ENCODE measurements at regions not wholly inside any gene's neighbourhood (a gene's known extent, or its start where the extent isn't known, plus 50 kb on each side); places are given as distances from the start of the nearest gene placed in this dataset.

DNA sequence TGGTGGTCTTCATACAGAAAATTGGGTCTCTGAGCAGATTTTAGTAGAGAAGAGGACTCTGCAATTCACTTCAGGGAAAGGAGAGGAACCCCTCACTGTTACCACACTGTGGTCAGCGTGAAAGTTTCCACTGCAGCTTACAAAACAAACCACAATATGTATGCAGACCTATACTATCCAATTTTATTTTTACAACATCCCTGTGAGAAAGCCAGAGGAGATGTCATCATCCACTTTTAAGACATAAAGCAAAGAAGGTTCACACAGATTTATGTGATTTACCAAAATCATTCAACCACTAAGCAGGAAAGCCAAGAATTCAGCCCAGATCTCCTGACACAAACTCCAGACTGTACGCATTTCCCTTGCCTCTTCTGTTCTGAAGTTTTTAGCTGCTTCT is 442.4 kb downstream of the FRK start:
- H3K4me3 ChIP-seq (ENCODE audit: low read depth, low read length) = no peak overlapping the region
- TF ChIP-seq, protein P1, sequence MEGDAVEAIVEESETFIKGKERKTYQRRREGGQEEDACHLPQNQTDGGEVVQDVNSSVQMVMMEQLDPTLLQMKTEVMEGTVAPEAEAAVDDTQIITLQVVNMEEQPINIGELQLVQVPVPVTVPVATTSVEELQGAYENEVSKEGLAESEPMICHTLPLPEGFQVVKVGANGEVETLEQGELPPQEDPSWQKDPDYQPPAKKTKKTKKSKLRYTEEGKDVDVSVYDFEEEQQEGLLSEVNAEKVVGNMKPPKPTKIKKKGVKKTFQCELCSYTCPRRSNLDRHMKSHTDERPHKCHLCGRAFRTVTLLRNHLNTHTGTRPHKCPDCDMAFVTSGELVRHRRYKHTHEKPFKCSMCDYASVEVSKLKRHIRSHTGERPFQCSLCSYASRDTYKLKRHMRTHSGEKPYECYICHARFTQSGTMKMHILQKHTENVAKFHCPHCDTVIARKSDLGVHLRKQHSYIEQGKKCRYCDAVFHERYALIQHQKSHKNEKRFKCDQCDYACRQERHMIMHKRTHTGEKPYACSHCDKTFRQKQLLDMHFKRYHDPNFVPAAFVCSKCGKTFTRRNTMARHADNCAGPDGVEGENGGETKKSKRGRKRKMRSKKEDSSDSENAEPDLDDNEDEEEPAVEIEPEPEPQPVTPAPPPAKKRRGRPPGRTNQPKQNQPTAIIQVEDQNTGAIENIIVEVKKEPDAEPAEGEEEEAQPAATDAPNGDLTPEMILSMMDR (IDR thresholded peaks at IDR 0.05; ENCODE audit: low read depth, low read length) = no peak

DNA sequence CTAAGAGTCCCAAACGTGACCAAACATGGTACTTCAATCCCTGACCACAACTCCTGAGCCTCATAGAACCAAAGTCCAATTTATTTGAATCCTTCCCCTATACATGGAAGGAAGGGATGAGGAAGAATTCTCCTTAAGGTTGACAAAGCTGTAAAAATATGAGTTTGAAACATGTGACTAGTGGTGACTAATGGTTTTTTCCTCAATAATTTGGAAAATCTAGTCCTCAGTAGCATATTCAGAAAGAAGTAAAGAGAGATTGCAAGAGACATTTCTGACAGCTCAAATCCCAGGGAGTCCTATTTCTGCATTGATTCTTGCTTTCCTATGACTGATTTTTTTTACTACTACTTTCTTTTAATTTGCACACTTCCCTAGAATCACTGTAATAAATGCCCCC is 443.7 kb downstream of the FRK start:
- no peak overlapping the region for H3K4me3 ChIP-seq (ENCODE audit: low read depth, low read length)
- TF ChIP-seq, protein P1 (IDR thresholded peaks at IDR 0.05; ENCODE audit: low read depth, low read length) = no peak

DNA sequence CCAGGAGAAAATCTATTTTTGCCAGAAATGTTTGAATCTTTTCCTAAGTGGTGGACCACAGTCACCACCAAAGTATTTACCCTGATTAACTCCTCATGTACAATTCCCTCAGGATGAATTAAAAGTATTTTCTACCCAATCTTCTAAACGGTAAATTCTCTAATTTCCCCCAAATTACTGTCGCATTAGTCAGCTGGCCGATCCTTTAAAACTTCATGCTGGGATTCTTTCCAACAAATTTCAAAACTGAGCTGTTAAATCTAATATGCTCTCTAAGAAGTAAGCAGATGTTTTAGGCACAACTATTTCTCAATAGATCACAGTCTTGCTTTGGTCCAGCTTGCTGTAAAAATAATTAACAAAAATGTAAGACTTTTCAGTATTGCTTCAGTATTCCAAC is 447.2 kb downstream of the FRK start:
- no peak overlapping the region for H3K4me3 ChIP-seq (ENCODE audit: low read depth, low read length)
- TF ChIP-seq, protein P1 (IDR thresholded peaks at IDR 0.05; ENCODE audit: low read depth, low read length) = no peak

DNA sequence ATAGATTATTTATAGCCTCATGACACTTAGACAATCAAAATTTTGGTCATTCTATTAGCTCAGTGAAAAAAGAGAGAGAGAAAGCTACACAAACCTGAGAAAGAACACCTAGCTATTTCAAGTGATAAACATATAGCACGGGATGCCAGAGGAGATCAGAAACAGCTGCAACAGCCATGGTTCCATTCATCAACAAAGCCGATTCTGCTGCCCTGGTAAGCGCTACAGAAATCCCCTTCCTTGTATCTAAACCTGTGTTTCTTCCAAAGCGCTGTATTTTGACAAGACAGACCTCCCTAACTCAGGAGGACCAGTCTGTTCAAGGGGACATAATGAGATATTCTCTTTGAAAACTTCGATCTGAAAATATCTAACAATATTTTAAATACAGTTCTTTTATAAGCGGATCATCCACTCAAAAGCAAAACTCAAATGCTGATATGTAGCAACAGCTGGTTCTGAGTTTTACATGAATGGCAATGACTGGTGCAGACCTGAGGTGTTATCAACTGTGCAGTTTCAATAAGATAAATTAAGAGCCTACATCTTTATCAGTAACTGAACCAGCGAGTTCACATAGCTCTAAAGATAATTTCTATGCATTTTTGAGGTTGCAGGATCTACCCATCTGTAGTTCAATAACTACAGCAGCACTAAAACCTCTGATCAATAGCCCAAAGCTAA is 447.8 kb downstream of the FRK start:
- peak overlapping the region; percentile 1; the same call in 1 of the 2 replicates for H3K4me3 ChIP-seq (ENCODE audit: low read depth, low read length)
- TF ChIP-seq, protein P1 (IDR thresholded peaks at IDR 0.05; ENCODE audit: low read depth, low read length) = no peak

DNA sequence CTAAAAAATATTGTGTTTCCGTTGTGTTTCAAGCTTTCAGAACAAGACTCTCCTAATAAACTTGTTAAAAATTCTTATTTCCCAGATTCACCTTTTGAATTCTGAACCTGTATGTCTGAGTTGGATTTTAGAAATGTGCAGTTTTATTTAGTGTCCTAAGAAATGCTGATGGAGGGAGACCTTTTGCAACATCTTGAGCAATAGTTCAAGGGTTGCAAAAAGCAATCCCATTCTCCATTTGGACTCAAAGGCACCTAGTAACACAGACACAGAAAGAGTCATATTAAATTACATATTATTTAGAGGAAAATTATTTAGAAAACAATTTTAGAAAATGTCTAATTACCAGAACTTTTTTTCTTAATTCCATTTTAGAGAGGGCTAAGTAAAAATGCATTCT is 448.5 kb downstream of the FRK start:
- TF ChIP-seq, protein P1 (IDR thresholded peaks at IDR 0.05; ENCODE audit: low read depth, low read length) = no peak
- no peak overlapping the region for H3K4me3 ChIP-seq (ENCODE audit: low read depth, low read length)

DNA sequence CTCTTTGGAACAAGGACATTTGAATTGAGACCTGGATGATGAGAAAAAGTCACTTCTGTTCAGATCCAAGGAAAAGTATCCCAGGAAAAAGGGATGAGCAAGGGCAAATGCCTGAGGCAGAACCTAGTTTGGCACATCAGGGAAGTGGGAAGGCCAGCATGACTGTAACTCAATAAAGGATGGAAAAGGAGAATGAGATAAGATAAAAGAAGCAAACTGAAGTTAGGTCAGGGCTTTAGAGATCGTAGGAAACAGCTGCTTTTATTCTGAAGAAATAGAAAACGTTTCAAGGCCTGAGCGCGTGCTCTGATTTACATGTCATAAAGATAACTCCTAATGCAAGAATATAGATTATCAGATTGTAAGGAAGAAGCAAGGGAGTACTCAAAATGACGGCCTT is 450.0 kb downstream of the FRK start:
- TF ChIP-seq, protein P1 (IDR thresholded peaks at IDR 0.05; ENCODE audit: low read depth, low read length) = no peak

DNA sequence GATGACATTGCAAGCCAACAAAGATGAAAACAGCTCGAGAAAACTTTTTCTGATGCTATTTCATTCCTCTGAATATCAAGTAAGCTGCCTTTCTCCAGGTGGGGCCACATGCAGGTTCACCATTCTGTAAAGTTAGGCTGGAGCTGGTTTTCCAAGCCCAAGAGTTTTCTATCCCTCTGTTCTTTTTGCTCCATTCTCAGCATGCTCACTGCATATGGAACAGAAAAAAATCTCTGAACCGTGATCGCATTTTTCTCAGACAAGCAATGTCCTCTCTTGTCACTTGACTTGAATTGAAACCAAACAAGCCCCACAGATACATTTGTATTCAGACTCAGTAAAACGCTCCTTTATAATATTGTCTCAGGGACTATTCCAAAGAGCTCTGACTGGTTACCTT is 451.6 kb downstream of the FRK start:
- TF ChIP-seq, protein P1 (IDR thresholded peaks at IDR 0.05; ENCODE audit: low read depth, low read length) = no peak
- H3K4me3 ChIP-seq (ENCODE audit: low read depth, low read length) = no peak overlapping the region

More for the DNA sequence above, 450.0 kb downstream of the FRK start:
- H3K4me3 ChIP-seq (ENCODE audit: low read depth, low read length) = no peak overlapping the region

Measured in WI38 (cell line).